Neutrophil (primary cell): ENCODE measurements at regions not wholly inside any gene's neighbourhood (a gene's known extent, or its start where the extent isn't known, plus 50 kb on each side); places are given as distances from the start of the nearest gene placed in this dataset.

Experiments used
- H3K27ac ChIP-seq: fragments of 200-600 bp; sonication (generic); 2 replicates; pipeline ENCODE4 v1.5.1; 2016; ENCODE audit warnings: mild to moderate bottlenecking, moderate library complexity
- H3K27me3 ChIP-seq: fragments of 200-600 bp; sonication (generic); 2 replicates; pipeline ENCODE4 v1.6.0; 2016; ENCODE audit warnings: mild to moderate bottlenecking
- H3K36me3 ChIP-seq: fragments of 200-600 bp; sonication (generic); 2 replicates; pipeline ENCODE4 v1.5.1; 2017
- H3K4me1 ChIP-seq, 2 experiments: fragments of 200-600 bp in 1 of 2; sonication (generic) in 1 of 2; 1 replicate in 1 of 2; 2 replicates in 1 of 2; pipeline versions ENCODE4 v1.5.1 to v1.6.1; 2013 to 2016; ENCODE audit warnings: low read depth in 1 of 2, low read length in 1 of 2, mild to moderate bottlenecking in 1 of 2, moderate library complexity in 1 of 2; ENCODE audit not compliant: control insufficient read depth in 1 of 2, insufficient read depth in 1 of 2
- H3K4me3 ChIP-seq, 2 experiments: fragments of 200-600 bp in 1 of 2; sonication (generic) in 1 of 2; 1 replicate in 1 of 2; 2 replicates in 1 of 2; pipeline ENCODE4 v1.5.1; 2013 to 2016; ENCODE audit warnings: low read depth in 1 of 2, low read length in 1 of 2, mild to moderate bottlenecking in 1 of 2, moderate library complexity in 1 of 2
- H3K9me3 ChIP-seq: fragments of 200-600 bp; sonication (generic); 2 replicates; pipeline ENCODE4 v1.5.1; 2016
- TF ChIP-seq, protein P1 (sequence below): fragments of 200-600 bp; sonication (generic); IDR thresholded peaks from 2 replicates; pipeline ENCODE4 v1.5.1; 2016; ENCODE audit warnings: antibody characterized with exemption

DNA sequence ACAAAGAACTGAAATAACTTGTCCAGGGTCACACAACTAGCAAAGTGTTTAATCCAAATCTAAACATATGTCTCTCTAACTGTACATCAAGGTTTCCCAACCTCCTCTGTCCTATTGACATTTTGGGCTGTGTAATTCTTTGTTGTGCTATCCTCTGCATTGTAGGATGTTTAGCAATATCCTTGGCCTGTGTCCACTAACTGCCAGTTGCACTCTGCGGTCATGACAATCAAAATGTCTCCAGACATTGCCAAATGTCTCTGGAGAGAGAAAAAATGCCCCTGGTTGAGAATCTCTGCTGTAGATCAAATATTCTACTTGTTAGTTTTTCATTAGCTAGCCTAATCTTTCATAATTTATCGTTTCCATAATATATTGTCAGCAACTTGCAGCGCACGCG is 353.4 kb upstream of the NEGR1 start:
- H3K27ac ChIP-seq: peak overlapping the region; percentile 66
- H3K27me3 ChIP-seq: no peaks in the 10 kb centered on the region

DNA sequence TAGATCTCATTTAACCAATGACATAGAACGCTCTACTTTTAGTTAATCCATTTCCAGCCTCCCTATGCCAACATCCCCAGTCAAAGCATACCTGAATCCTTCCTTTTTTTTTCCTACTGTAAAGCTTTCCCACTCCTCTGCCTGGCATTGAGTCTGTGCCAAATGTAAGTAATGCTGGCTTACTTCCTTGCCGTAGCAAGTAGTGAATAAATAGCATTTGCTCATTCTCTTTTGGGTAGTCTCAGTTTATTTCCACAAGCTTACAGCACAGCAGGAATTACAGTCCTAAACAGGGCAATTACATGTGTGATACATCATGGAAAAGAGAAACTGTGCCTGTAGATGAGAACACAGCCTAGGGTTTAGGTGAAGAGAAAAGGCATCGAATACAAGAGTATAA is 352.6 kb upstream of the NEGR1 start:
- peak overlapping the region; percentile 66 for H3K27ac ChIP-seq
- no peaks in the 10 kb centered on the region for H3K27me3 ChIP-seq
- H3K9me3 ChIP-seq: no peaks in the 10 kb centered on the region
- H3K4me1 ChIP-seq: peaks cover 32 to 39% of the 10 kb centered on the region in 2 experiments
- TF ChIP-seq, protein P1, sequence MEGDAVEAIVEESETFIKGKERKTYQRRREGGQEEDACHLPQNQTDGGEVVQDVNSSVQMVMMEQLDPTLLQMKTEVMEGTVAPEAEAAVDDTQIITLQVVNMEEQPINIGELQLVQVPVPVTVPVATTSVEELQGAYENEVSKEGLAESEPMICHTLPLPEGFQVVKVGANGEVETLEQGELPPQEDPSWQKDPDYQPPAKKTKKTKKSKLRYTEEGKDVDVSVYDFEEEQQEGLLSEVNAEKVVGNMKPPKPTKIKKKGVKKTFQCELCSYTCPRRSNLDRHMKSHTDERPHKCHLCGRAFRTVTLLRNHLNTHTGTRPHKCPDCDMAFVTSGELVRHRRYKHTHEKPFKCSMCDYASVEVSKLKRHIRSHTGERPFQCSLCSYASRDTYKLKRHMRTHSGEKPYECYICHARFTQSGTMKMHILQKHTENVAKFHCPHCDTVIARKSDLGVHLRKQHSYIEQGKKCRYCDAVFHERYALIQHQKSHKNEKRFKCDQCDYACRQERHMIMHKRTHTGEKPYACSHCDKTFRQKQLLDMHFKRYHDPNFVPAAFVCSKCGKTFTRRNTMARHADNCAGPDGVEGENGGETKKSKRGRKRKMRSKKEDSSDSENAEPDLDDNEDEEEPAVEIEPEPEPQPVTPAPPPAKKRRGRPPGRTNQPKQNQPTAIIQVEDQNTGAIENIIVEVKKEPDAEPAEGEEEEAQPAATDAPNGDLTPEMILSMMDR: no peak
- H3K36me3 ChIP-seq: no peaks in the 10 kb centered on the region
- H3K4me3 ChIP-seq: no peak overlapping the region

More for the DNA sequence above, 353.4 kb upstream of the NEGR1 start:
- H3K4me1 ChIP-seq: peaks cover 32 to 39% of the 10 kb centered on the region in 2 experiments
- peak overlapping the region in 1 of 2 experiments; percentile 37 for H3K4me3 ChIP-seq
- TF ChIP-seq, protein P1: no peak
- no peaks in the 10 kb centered on the region for H3K9me3 ChIP-seq
- H3K36me3 ChIP-seq: no peaks in the 10 kb centered on the region

DNA sequence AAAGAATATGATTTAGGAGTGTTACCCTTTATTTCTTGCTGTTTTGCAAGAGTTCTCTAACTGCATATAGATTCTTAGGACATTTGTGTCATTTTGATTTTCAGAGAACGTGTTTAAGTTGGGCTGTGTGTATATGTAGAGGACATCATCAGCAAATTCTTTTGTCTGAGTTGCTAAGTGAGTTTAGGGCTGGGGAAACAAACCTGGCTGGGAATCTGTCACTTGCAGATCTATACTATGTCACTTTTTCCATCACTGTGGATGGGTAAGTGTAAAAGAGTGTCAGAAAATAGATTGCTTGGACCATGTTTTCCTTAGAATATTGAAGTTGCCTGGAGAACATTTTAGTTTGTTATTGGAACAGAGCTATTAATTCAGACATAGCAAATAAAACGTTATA is 349.1 kb upstream of the NEGR1 start:
- Histone ChIP-seq H3K27ac (no peak overlapping the region), H3K27me3 (no peaks in the 10 kb centered on the region), H3K9me3 (no peaks in the 10 kb centered on the region), H3K4me1 (peaks cover 26 to 28% of the 10 kb centered on the region in 2 experiments), H3K36me3 (no peaks in the 10 kb centered on the region), H3K4me3 (no peak overlapping the region)
- TF ChIP-seq, protein P1: no peak

DNA sequence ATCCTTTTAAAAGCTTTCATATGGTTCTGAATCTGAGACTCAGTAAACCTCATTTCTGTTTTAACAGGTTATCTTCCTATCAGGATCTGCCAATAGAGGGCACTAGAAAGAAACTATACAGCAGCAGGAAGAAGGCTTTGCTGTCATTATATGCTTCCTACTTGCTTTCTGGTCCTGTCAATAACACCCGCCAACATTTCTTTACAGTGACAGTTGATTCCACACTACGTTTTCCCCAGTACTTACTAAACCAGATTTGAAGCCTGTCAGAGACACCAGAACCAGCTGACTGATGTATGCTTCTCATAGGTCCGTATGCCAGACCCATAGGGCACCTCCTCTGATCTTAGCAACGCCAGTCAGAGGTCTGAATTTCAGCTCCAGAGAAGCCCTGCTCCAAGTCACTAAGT is 341.0 kb upstream of the NEGR1 start:
- TF ChIP-seq, protein P1: no peak

DNA sequence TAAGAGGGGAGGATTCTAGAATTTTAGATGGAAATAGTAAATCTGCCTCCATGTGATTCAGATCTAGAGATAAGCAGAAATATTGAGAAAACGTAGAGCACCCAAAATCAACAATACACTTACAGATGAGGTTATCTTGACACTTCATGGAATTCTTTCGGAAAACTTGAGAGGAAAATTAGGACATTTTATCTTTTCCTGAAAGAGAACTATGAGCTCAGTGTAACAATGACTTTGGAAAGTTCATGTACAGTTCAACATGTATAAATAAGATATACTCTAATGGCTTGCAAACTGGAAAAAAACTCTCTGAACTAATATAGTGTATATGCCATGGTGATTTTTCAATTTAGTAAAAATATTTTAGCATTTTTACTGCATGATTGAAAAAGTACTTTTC is 338.1 kb upstream of the NEGR1 start:
- no peaks in the 10 kb centered on the region for H3K9me3 ChIP-seq
- H3K4me3 ChIP-seq: no peak overlapping the region
- H3K27ac ChIP-seq: no peak overlapping the region
- TF ChIP-seq, protein P1: no peak
- peaks cover 4 to 7% of the 10 kb centered on the region in 2 experiments for H3K4me1 ChIP-seq
- H3K36me3 ChIP-seq: no peaks in the 10 kb centered on the region
- H3K27me3 ChIP-seq: no peaks in the 10 kb centered on the region

More for the DNA sequence above, 341.0 kb upstream of the NEGR1 start:
- Histone ChIP-seq H3K9me3 (no peaks in the 10 kb centered on the region), H3K27ac (no peak overlapping the region), H3K36me3 (no peaks in the 10 kb centered on the region), H3K4me3 (peak overlapping the region; percentile 35 to 36), H3K27me3 (no peaks in the 10 kb centered on the region), H3K4me1 (peaks cover 4 to 7% of the 10 kb centered on the region in 2 experiments)
